Hepatocyte (in vitro differentiated cells): ENCODE measurements at regions not wholly inside any gene's neighbourhood (a gene's known extent, or its start where the extent isn't known, plus 50 kb on each side); places are given as distances from the start of the nearest gene placed in this dataset.

Source experiments
- DNase-seq: peaks from one replicate; pipeline ENCODE4 v3.0.0-alpha.2; 2016; ENCODE audit warnings: low spot score
- H2AFZ ChIP-seq: fragments of 200-600 bp; sonication (generic); 2 replicates; pipeline ENCODE4 v1.6.0; 2016; ENCODE audit warnings: antibody characterized with exemption, mild to moderate bottlenecking
- H3K27ac ChIP-seq: fragments of 200-600 bp; sonication (generic); 2 replicates; pipeline ENCODE4 v1.5.1; 2016; ENCODE audit warnings: mild to moderate bottlenecking
- H3K27me3 ChIP-seq: fragments of 200-600 bp; sonication (generic); 2 replicates; pipeline ENCODE4 v1.6.1; 2016
- H3K36me3 ChIP-seq: fragments of 200-600 bp; sonication (generic); replicated peaks from 2 replicates; pipeline ENCODE4 v1.5.1; 2016; ENCODE audit warnings: low read depth; ENCODE audit not compliant: insufficient read depth
- H3K4me1 ChIP-seq: fragments of 200-600 bp; sonication (generic); 2 replicates; pipeline ENCODE4 v1.5.1; 2016; ENCODE audit warnings: mild to moderate bottlenecking, moderate library complexity; ENCODE audit not compliant: insufficient read depth
- H3K4me2 ChIP-seq: fragments of 200-600 bp; sonication (generic); 2 replicates; pipeline ENCODE4 v1.6.0; 2016
- H3K4me3 ChIP-seq: fragments of 200-600 bp; sonication (generic); 2 replicates; pipeline ENCODE4 v1.5.1; 2016; ENCODE audit warnings: mild to moderate bottlenecking
- H3K79me2 ChIP-seq: fragments of 200-600 bp; sonication (generic); 2 replicates; pipeline ENCODE4 v1.6.0; 2017; ENCODE audit warnings: mild to moderate bottlenecking
- H3K9me2 ChIP-seq: fragments of 200-600 bp; sonication (generic); replicated peaks from 2 replicates; pipeline ENCODE4 v1.6.0; 2017; ENCODE audit warnings: mild to moderate bottlenecking; ENCODE audit not compliant: insufficient read depth
- H3K9me3 ChIP-seq: fragments of 200-600 bp; sonication (generic); 2 replicates; pipeline ENCODE4 v1.5.1; 2016; ENCODE audit warnings: low read depth, mild to moderate bottlenecking
- H4K20me1 ChIP-seq: fragments of 200-600 bp; sonication (generic); 2 replicates; pipeline ENCODE4 v1.6.0; 2016; ENCODE audit warnings: mild to moderate bottlenecking; ENCODE audit not compliant: insufficient read depth, poor library complexity, severe bottlenecking
- CTCF ChIP-seq: fragments of 200-600 bp; sonication (generic); IDR thresholded peaks from 2 replicates; pipeline ENCODE4 v1.5.1; 2016; ENCODE audit warnings: antibody characterized with exemption, mild to moderate bottlenecking; ENCODE audit not compliant: poor library complexity
- EZH2 ChIP-seq: fragments of 200-600 bp; sonication (generic); IDR thresholded peaks from 2 replicates; pipeline ENCODE4 v1.6.1; 2016; ENCODE audit warnings: antibody characterized with exemption, mild to moderate bottlenecking, borderline replicate concordance
- EZH2phosphoT487 ChIP-seq: fragments of 200-600 bp; sonication (generic); IDR thresholded peaks from one replicate; pipeline ENCODE4 v1.6.1; 2018; ENCODE audit warnings: antibody characterized with exemption, mild to moderate bottlenecking, low read depth, moderate library complexity; ENCODE audit not compliant: unreplicated experiment, severe bottlenecking
- WGBS: methylation state at CpG from one replicate; pipeline ENCODE4 v1.1.6; 2016; ENCODE audit warnings: low lambda C conversion rate; ENCODE audit errors: missing lambda C conversion rate; 5-methylcytosine and 5-hydroxymethylcytosine counted together

GRCh38 chr18:1133541-1133940 is 228.9 kb downstream of the ADCYAP1 start:
- Histone ChIP-seq H3K27ac (no peak overlapping the region), H3K27me3 (no peaks in the 10 kb centered on the region), H3K4me1 (no peaks in the 10 kb centered on the region), H3K79me2 (no peaks in the 10 kb centered on the region), H3K9me3 (peaks cover 4% of the 10 kb centered on the region), H3K4me3 (no peak overlapping the region), H4K20me1 (no peaks in the 10 kb centered on the region), H3K9me2 (no peaks in the 10 kb centered on the region), H3K36me3 (no peaks in the 10 kb centered on the region), H2AFZ (no peak overlapping the region), H3K4me2 (no peak overlapping the region)
- TF ChIP-seq CTCF, result no peak
- TF ChIP-seq EZH2, result no peak
- TF ChIP-seq EZH2phosphoT487, result no peak
- 79% methylated on average over 2 of the region's 2 CpGs for WGBS
- no peak for DNase-seq

- H3K4me1 ChIP-seq, result no peaks in the 10 kb centered on the region
- no peak overlapping the region for H3K4me2 ChIP-seq
- WGBS, result 83% methylated on average over 1 of the region's 1 CpG
- no peak overlapping the region for H2AFZ ChIP-seq
- H3K36me3 ChIP-seq, result no peaks in the 10 kb centered on the region
- H3K9me3 ChIP-seq, result peaks cover 3% of the 10 kb centered on the region
- no peak for DNase-seq
- H3K4me3 ChIP-seq, result no peak overlapping the region
- no peaks in the 10 kb centered on the region for H3K27me3 ChIP-seq
- no peak for TF ChIP-seq CTCF
- TF ChIP-seq EZH2phosphoT487, result no peak
- TF ChIP-seq EZH2, result no peak
- no peak overlapping the region for H3K27ac ChIP-seq
- H4K20me1 ChIP-seq, result no peaks in the 10 kb centered on the region
- H3K79me2 ChIP-seq, result no peaks in the 10 kb centered on the region
- H3K9me2 ChIP-seq, result no peaks in the 10 kb centered on the region
These were observed 243.1 kb downstream of the ADCYAP1 start for GRCh38 chr18:1147730-1148129.

- WGBS, result 96% methylated on average over 4 of the region's 4 CpGs
- no peaks in the 10 kb centered on the region for H3K9me3 ChIP-seq
These were observed 245.0 kb downstream of the ADCYAP1 start for GRCh38 chr18:1149709-1150108.

More at GRCh38 chr18:1149709-1150108, 245.0 kb downstream of the ADCYAP1 start:
- TF ChIP-seq EZH2 (no peak), CTCF (no peak), EZH2phosphoT487 (no peak)
- H3K4me1 ChIP-seq, result no peaks in the 10 kb centered on the region
- H3K9me2 ChIP-seq, result no peaks in the 10 kb centered on the region
- no peak overlapping the region for H3K27ac ChIP-seq
- H3K79me2 ChIP-seq, result no peaks in the 10 kb centered on the region
- no peaks in the 10 kb centered on the region for H3K27me3 ChIP-seq
- DNase-seq, result no peak
- no peak overlapping the region for H2AFZ ChIP-seq
- H4K20me1 ChIP-seq, result no peaks in the 10 kb centered on the region
- no peak overlapping the region for H3K4me2 ChIP-seq
- H3K4me3 ChIP-seq, result no peak overlapping the region
- no peaks in the 10 kb centered on the region for H3K36me3 ChIP-seq
